IPS-15b (cell line): ENCODE measurements at regions not wholly inside any gene's neighbourhood (a gene's known extent, or its start where the extent isn't known, plus 50 kb on each side); places are given as distances from the start of the nearest gene placed in this dataset.

Experiments used
- H3K27me3 ChIP-seq: one replicate; pipeline ENCODE4 v1.6.1; 2013; ENCODE audit warnings: low read length; ENCODE audit not compliant: control insufficient read depth, insufficient read depth
- H3K36me3 ChIP-seq: one replicate; pipeline ENCODE4 v1.6.1; 2013; ENCODE audit warnings: low read length; ENCODE audit not compliant: control insufficient read depth, insufficient read depth
- H3K4me1 ChIP-seq: one replicate; pipeline ENCODE4 v1.6.1; 2013; ENCODE audit warnings: mild to moderate bottlenecking, low read length; ENCODE audit not compliant: control insufficient read depth, insufficient read depth
- H3K4me3 ChIP-seq: one replicate; pipeline ENCODE4 v1.5.1; 2013; ENCODE audit warnings: low read depth, low read length
- H3K9ac ChIP-seq: one replicate; pipeline ENCODE4 v1.6.1; 2013; ENCODE audit warnings: low read depth, mild to moderate bottlenecking, low read length
- H3K9me3 ChIP-seq: one replicate; pipeline ENCODE4 v1.6.1; 2013; ENCODE audit warnings: mild to moderate bottlenecking, low read length; ENCODE audit not compliant: control insufficient read depth, insufficient read depth

- no peaks in the 10 kb centered on the region for H3K9me3 ChIP-seq
- no peaks in the 10 kb centered on the region for H3K36me3 ChIP-seq
- H3K27me3 ChIP-seq: no peaks in the 10 kb centered on the region
- no peak overlapping the region for H3K9ac ChIP-seq
- no peak overlapping the region for H3K4me3 ChIP-seq
- no peaks in the 10 kb centered on the region for H3K4me1 ChIP-seq
Observed at GRCh38 chr12:131370791-131371347, 340.0 kb upstream of the SFSWAP start.

GRCh38 chr12:131371401-131372170 is 339.3 kb upstream of the SFSWAP start:
- Histone ChIP-seq H3K27me3 (no peaks in the 10 kb centered on the region), H3K9ac (no peak overlapping the region), H3K4me3 (no peak overlapping the region), H3K4me1 (no peaks in the 10 kb centered on the region), H3K36me3 (no peaks in the 10 kb centered on the region), H3K9me3 (no peaks in the 10 kb centered on the region)

GRCh38 chr12:131372171-131372475 is 338.8 kb upstream of the SFSWAP start:
- H3K27me3 ChIP-seq: no peaks in the 10 kb centered on the region
- no peak overlapping the region for H3K4me3 ChIP-seq
- no peaks in the 10 kb centered on the region for H3K36me3 ChIP-seq
- H3K9ac ChIP-seq: no peak overlapping the region
- H3K4me1 ChIP-seq: no peaks in the 10 kb centered on the region
- no peaks in the 10 kb centered on the region for H3K9me3 ChIP-seq

GRCh38 chr12:131372706-131373195 is 338.1 kb upstream of the SFSWAP start:
- H3K36me3 ChIP-seq: no peaks in the 10 kb centered on the region
- no peaks in the 10 kb centered on the region for H3K4me1 ChIP-seq
- H3K9ac ChIP-seq: no peak overlapping the region
- H3K4me3 ChIP-seq: no peak overlapping the region
- no peaks in the 10 kb centered on the region for H3K9me3 ChIP-seq
- no peaks in the 10 kb centered on the region for H3K27me3 ChIP-seq

GRCh38 chr12:131375261-131375971 is 335.5 kb upstream of the SFSWAP start:
- Histone ChIP-seq H3K4me3 (no peak overlapping the region), H3K9ac (no peak overlapping the region), H3K9me3 (no peaks in the 10 kb centered on the region), H3K36me3 (no peaks in the 10 kb centered on the region), H3K27me3 (peaks cover 12% of the 10 kb centered on the region), H3K4me1 (peaks cover 3% of the 10 kb centered on the region)

- Histone ChIP-seq H3K27me3 (peaks cover 17% of the 10 kb centered on the region), H3K36me3 (no peaks in the 10 kb centered on the region), H3K4me3 (no peak overlapping the region), H3K9me3 (no peaks in the 10 kb centered on the region), H3K9ac (no peak overlapping the region), H3K4me1 (peaks cover 3% of the 10 kb centered on the region)
Observed at GRCh38 chr12:131375972-131376345, 334.9 kb upstream of the SFSWAP start.

GRCh38 chr12:131378176-131378842 is 332.6 kb upstream of the SFSWAP start:
- Histone ChIP-seq H3K9me3 (no peaks in the 10 kb centered on the region), H3K36me3 (no peaks in the 10 kb centered on the region), H3K4me1 (peaks cover 3% of the 10 kb centered on the region), H3K27me3 (peaks cover 26% of the 10 kb centered on the region), H3K9ac (no peak overlapping the region), H3K4me3 (no peak overlapping the region)

GRCh38 chr12:131378861-131379665 is 331.8 kb upstream of the SFSWAP start:
- H3K9ac ChIP-seq: no peak overlapping the region
- no peaks in the 10 kb centered on the region for H3K36me3 ChIP-seq
- H3K4me1 ChIP-seq: peaks cover 3% of the 10 kb centered on the region
- H3K4me3 ChIP-seq: no peak overlapping the region
- H3K27me3 ChIP-seq: peaks cover 26% of the 10 kb centered on the region
- H3K9me3 ChIP-seq: no peaks in the 10 kb centered on the region

GRCh38 chr12:131379738-131380137 is 331.2 kb upstream of the SFSWAP start:
- Histone ChIP-seq H3K36me3 (no peaks in the 10 kb centered on the region), H3K9me3 (no peaks in the 10 kb centered on the region), H3K27me3 (peaks cover 26% of the 10 kb centered on the region), H3K4me1 (peaks cover 3% of the 10 kb centered on the region), H3K9ac (no peak overlapping the region), H3K4me3 (peak overlapping the region; percentile 52)

GRCh38 chr12:131380220-131380964 is 330.5 kb upstream of the SFSWAP start:
- Histone ChIP-seq H3K9ac (no peak overlapping the region), H3K4me3 (peak overlapping the region; percentile 52), H3K9me3 (no peaks in the 10 kb centered on the region), H3K27me3 (peaks cover 26% of the 10 kb centered on the region), H3K4me1 (peaks cover 3% of the 10 kb centered on the region), H3K36me3 (no peaks in the 10 kb centered on the region)
